HCT116 (cell line): ENCODE measurements at regions not wholly inside any gene's neighbourhood (a gene's known extent, or its start where the extent isn't known, plus 50 kb on each side); places are given as distances from the start of the nearest gene placed in this dataset.

Source experiments
- ATAC-seq: fragments of 200-7000 bp; cut with Tn5 transposase; 2 replicates; pipeline ENCODE4 v1.9.1; 2020; ENCODE audit warnings: mild to moderate bottlenecking, moderate library complexity
- BruUV-seq: library from RNA; stranded (reverse); fragments of 400-500 nt; replicated peaks from 2 replicates; lab custom pipeline; 2021; lab: Mats Ljungman, UMichigan
- CTCF ChIA-PET: fragments of 300-600 bp; sonication (Branson Sonifier 250); formaldehyde crosslinking; loops from one replicate; lab custom pipeline; 2021; ENCODE audit warnings: antibody characterized with exemption; lab: Charles Lee
- POLR2A ChIA-PET: fragments of 300-600, 350-600 bp; sonication (Branson Sonifier 250); formaldehyde crosslinking; loops from one replicate; lab custom pipeline; 2021; ENCODE audit warnings: antibody characterized with exemption; lab: Charles Lee
- RAD21 ChIA-PET, 2 experiments: fragments of 300-600 bp; sonication (Branson Sonifier 250); formaldehyde crosslinking; loops; one replicate each; lab custom pipeline; 2023; ENCODE audit warnings: low total read pairs in 2 of 2; ENCODE audit not compliant: uncharacterized antibody in 2 of 2, unreplicated experiment in 2 of 2, low non-redundant PET in 1 of 2; lab: Charles Lee
- DNase-seq: peaks from one replicate; pipeline ENCODE4 v3.0.0-alpha.2; 2010; ENCODE audit warnings: low read depth, low spot score
- H2AFZ ChIP-seq: fragments of 200-600 bp; shearing (Covaris generic), sonication (generic); 2 replicates; pipeline ENCODE4 v1.6.1; 2017; ENCODE audit warnings: low read depth, mixed run types, mixed read lengths, antibody characterized with exemption, low read length; ENCODE audit not compliant: poor library complexity, severe bottlenecking
- H3K27ac ChIP-seq: 2 replicates; pipeline ENCODE4 v1.5.1; 2012; ENCODE audit warnings: low read depth, low read length
- H3K27me3 ChIP-seq: fragments of 200-600 bp; sonication (generic); 2 replicates; pipeline ENCODE4 v1.6.1; 2016; ENCODE audit warnings: mixed run types, low read length, mixed read lengths; ENCODE audit not compliant: insufficient read depth
- H3K36me3 ChIP-seq, 2 experiments: fragments of 200-500 bp in 1 of 2; fragments of 200-600 bp in 1 of 2; sonication (Bioruptor generic) in 1 of 2; sonication (generic) in 1 of 2; 2 replicates each; pipeline versions ENCODE4 v1.5.1 to v1.6.1; 2014 to 2016; ENCODE audit warnings: low read length in 2 of 2, inconsistent platforms in 1 of 2, mixed read lengths in 1 of 2, mixed run types in 1 of 2; ENCODE audit not compliant: insufficient read depth in 2 of 2, control insufficient read depth in 1 of 2
- H3K4me1 ChIP-seq, 2 experiments: fragments of 200-600 bp in 1 of 2; sonication (generic) in 1 of 2; 2 replicates each; pipeline versions ENCODE4 v1.5.1 to v1.6.1; 2012 to 2017; ENCODE audit warnings: low read length in 2 of 2, inconsistent platforms in 1 of 2, mild to moderate bottlenecking in 1 of 2, mixed read lengths in 1 of 2, mixed run types in 1 of 2, moderate library complexity in 1 of 2; ENCODE audit not compliant: insufficient read depth in 2 of 2, control insufficient read depth in 1 of 2
- H3K4me2 ChIP-seq: fragments of 200-600 bp; sonication (generic); 2 replicates; pipeline ENCODE4 v1.6.1; 2017; ENCODE audit warnings: mixed run types, low read length, mixed read lengths
- H3K4me3 ChIP-seq, 2 experiments: fragments of 200-600 bp in 1 of 2; sonication (generic) in 1 of 2; replicated peaks in 1 of 2; 2 replicates each; pipeline ENCODE4 v1.5.1; 2011 to 2016; ENCODE audit warnings: low read length in 2 of 2, control low read depth in 1 of 2, low read depth in 1 of 2, mild to moderate bottlenecking in 1 of 2, mixed read lengths in 1 of 2, mixed run types in 1 of 2
- H3K79me2 ChIP-seq: fragments of 200-600 bp; sonication (generic); 2 replicates; pipeline ENCODE4 v1.6.1; 2017; ENCODE audit warnings: mild to moderate bottlenecking, mixed run types, low read length, moderate library complexity, mixed read lengths; ENCODE audit not compliant: insufficient read depth
- H3K9ac ChIP-seq: fragments of 200-600 bp; sonication (generic); 2 replicates; pipeline ENCODE4 v1.6.1; 2016; ENCODE audit warnings: low read length, mixed read lengths
- H3K9me2 ChIP-seq: fragments of 200-600 bp; sonication (generic), shearing (Covaris generic); 2 replicates; pipeline ENCODE4 v1.6.1; 2017; ENCODE audit warnings: mixed run types, mild to moderate bottlenecking, moderate library complexity; ENCODE audit not compliant: insufficient read depth
- H3K9me3 ChIP-seq, 2 experiments: fragments of 200-500 bp in 1 of 2; fragments of 200-600 bp in 1 of 2; sonication (Bioruptor generic) in 1 of 2; sonication (generic) in 1 of 2; 2 replicates each; pipeline ENCODE4 v1.6.1; 2014 to 2017; ENCODE audit warnings: low read length in 2 of 2, mixed read lengths in 2 of 2, inconsistent platforms in 1 of 2, low read depth in 1 of 2, mild to moderate bottlenecking in 1 of 2, mixed run types in 1 of 2, moderate library complexity in 1 of 2; ENCODE audit not compliant: control insufficient read depth in 1 of 2, insufficient read depth in 1 of 2
- H4K20me1 ChIP-seq: fragments of 200-600 bp; sonication (generic), shearing (Covaris generic); 2 replicates; pipeline ENCODE4 v1.6.1; 2017; ENCODE audit warnings: mixed run types, mild to moderate bottlenecking, moderate library complexity; ENCODE audit not compliant: insufficient read depth
- CTCF ChIP-seq, 3 experiments: fragments of 200-600 bp in 1 of 3; sonication (generic) in 1 of 3; IDR thresholded peaks in 2 of 3; conservative IDR thresholded peaks in 1 of 3; 2 replicates each; pipeline ENCODE4 v1.5.1; 2012 to 2017; ENCODE audit warnings: low read depth in 2 of 3, low read length in 2 of 3, antibody characterized with exemption in 1 of 3, borderline replicate concordance in 1 of 3, control low read depth in 1 of 3, mild to moderate bottlenecking in 1 of 3, mixed read lengths in 1 of 3, mixed run types in 1 of 3, moderate library complexity in 1 of 3; ENCODE audit not compliant: insufficient read depth in 1 of 3
- EGR1 ChIP-seq: IDR thresholded peaks from 2 replicates; pipeline ENCODE4 v1.6.1; 2012; ENCODE audit warnings: low read depth
- FOSL1 ChIP-seq: IDR thresholded peaks from 2 replicates; pipeline ENCODE4 v1.6.1; 2012; ENCODE audit warnings: low read depth
- SIN3A ChIP-seq: IDR thresholded peaks from 2 replicates; pipeline ENCODE4 v1.6.1; 2012; ENCODE audit warnings: low read depth
- YY1 ChIP-seq: IDR thresholded peaks from 2 replicates; pipeline ENCODE4 v1.6.1; 2011; ENCODE audit warnings: low read length, low read depth, moderate library complexity, mild to moderate bottlenecking; ENCODE audit not compliant: insufficient replicate concordance; ENCODE audit errors: extremely low read depth
- ZBTB33 ChIP-seq: IDR thresholded peaks from 2 replicates; pipeline ENCODE4 v1.6.1; 2011; ENCODE audit warnings: mild to moderate bottlenecking, low read length, moderate library complexity; ENCODE audit not compliant: insufficient replicate concordance; ENCODE audit errors: extremely low read depth
- ZNF274 ChIP-seq: fragments of 200-500 bp; sonication (Bioruptor generic); IDR thresholded peaks from 2 replicates; pipeline ENCODE4 v1.6.1; 2014; ENCODE audit warnings: mild to moderate bottlenecking, low read depth, low read length, inconsistent platforms
- intact Hi-C: fragments of 100-400 bp; cut with micrococcal nuclease; formaldehyde crosslinking; loops from 2 replicates; pipeline ENCODE4 v1.10.0; 2022
- TF ChIP-seq, protein P1 (sequence below): IDR thresholded peaks from 2 replicates; pipeline ENCODE4 v1.6.1; 2012

DNA sequence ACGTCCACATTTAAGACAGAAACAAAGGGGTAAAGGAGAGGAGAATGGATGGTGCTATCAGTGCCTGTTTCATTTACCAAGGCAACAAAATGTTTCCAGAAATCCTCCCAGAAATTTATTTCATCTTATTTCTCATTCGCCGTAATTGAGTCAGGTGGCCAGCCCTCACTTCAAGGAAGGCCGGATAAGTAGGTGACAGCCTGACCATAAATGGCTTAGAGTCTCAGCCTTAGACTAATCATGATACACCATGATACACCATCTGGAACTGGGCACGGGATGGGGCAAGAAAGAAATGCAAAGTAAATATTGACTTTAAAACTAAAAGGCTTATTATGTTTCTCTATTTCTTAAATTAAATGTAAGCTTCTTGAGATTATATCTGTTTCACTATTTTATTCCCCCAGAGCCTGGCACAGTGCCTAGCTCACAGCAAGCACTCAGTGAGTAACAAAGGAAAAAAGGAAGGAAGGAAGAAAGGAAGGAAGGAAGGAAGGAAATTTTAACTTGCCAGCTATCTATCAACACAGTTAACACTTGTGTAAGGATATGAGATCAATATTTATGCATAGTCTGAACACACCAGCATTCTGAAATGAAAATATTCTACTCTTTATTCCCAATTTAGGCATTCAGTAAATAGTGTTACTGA lies 106.1 kb upstream of the FSCB start (continued):
- TF ChIP-seq, protein P1, sequence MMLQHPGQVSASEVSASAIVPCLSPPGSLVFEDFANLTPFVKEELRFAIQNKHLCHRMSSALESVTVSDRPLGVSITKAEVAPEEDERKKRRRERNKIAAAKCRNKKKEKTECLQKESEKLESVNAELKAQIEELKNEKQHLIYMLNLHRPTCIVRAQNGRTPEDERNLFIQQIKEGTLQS, result no peak

GRCh38 chr14:44612002-44612401 lies 104.9 kb upstream of the FSCB start:
- H3K9me3 ChIP-seq, result no peaks in the 10 kb centered on the region
- H2AFZ ChIP-seq, result no peak overlapping the region
- H3K4me1 ChIP-seq, result no peaks in the 10 kb centered on the region
- H3K4me2 ChIP-seq, result no peak overlapping the region
- no peaks in the 10 kb centered on the region for H3K27me3 ChIP-seq
- ATAC-seq (no peak), DNase-seq (no peak)
- no peaks in the 10 kb centered on the region for H4K20me1 ChIP-seq
- H3K9me2 ChIP-seq, result no peaks in the 10 kb centered on the region
- intact Hi-C loops, result no loop called here
- no peaks in the 10 kb centered on the region for H3K79me2 ChIP-seq
- no peak overlapping the region for H3K4me3 ChIP-seq
- POLR2A ChIA-PET, result no interaction called here
- TF ChIP-seq CTCF (IDR thresholded peaks at IDR 0.05 in 2 of 3, conservative IDR thresholded peaks at IDR 0.05 in 1 of 3; ENCODE audit: borderline replicate concordance in 1 of 3, insufficient read depth in 1 of 3, low read depth in 2 of 3, low read length in 2 of 3), result no peak
- TF ChIP-seq ZNF274, result no peak
- TF ChIP-seq YY1, result no peak
- no peak for TF ChIP-seq EGR1
- no peak for TF ChIP-seq SIN3A
- no peak for TF ChIP-seq ZBTB33
- no peak for TF ChIP-seq FOSL1
- no TSS peak for BruUV-seq
- no peak overlapping the region for H3K27ac ChIP-seq
- CTCF ChIA-PET, result no interaction called here
- H3K9ac ChIP-seq, result no peak overlapping the region
- H3K36me3 ChIP-seq, result no peaks in the 10 kb centered on the region
- RAD21 ChIA-PET, result no interaction called here
